ENCODE measurements at regions not wholly inside any gene's neighbourhood (a gene's known extent, or its start where the extent isn't known, plus 50 kb on each side); places are given as distances from the start of the nearest gene placed in this dataset.
"Not testable (repeated sequence)": the region's sequence is repeated elsewhere in the genome, so short reads cannot be mapped to it uniquely, and the experiment has no call there.

DNA sequence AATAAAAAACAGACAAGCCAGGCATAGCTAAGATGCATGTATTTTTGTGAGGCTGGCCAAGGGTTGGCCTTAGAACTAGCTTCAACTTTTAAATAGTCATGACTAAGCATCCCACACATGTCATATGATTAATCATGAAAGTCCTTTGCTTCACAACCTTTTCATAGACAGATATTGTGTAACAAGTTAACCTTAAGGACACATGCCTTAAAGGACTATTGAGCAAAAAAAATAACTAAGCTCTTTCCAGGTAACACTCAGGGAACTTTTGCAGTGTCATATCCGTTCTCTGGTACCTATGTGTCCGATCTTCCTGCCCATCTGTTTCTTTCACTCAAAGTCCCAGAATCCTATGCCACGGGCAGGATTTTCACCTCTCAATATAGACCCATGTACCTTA is 498.4 kb downstream of the STK39 start:
- DNase-seq (ENCODE audit: extremely low spot score, unreplicated experiment) = no peak
- Mint-ChIP-seq H3K4me1 (ENCODE audit: unreplicated experiment) (peaks cover 9% of the 10 kb centered on the region), H3K27ac (no peak overlapping the region), H3K36me3 (no peaks in the 10 kb centered on the region), H3K4me3 (no peak overlapping the region), H3K27me3 (no peaks in the 10 kb centered on the region), H3K9me3 (no peaks in the 10 kb centered on the region)
- TF ChIP-seq, protein P1, sequence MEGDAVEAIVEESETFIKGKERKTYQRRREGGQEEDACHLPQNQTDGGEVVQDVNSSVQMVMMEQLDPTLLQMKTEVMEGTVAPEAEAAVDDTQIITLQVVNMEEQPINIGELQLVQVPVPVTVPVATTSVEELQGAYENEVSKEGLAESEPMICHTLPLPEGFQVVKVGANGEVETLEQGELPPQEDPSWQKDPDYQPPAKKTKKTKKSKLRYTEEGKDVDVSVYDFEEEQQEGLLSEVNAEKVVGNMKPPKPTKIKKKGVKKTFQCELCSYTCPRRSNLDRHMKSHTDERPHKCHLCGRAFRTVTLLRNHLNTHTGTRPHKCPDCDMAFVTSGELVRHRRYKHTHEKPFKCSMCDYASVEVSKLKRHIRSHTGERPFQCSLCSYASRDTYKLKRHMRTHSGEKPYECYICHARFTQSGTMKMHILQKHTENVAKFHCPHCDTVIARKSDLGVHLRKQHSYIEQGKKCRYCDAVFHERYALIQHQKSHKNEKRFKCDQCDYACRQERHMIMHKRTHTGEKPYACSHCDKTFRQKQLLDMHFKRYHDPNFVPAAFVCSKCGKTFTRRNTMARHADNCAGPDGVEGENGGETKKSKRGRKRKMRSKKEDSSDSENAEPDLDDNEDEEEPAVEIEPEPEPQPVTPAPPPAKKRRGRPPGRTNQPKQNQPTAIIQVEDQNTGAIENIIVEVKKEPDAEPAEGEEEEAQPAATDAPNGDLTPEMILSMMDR (conservative IDR thresholded peaks at IDR 0.05) = no peak

DNA sequence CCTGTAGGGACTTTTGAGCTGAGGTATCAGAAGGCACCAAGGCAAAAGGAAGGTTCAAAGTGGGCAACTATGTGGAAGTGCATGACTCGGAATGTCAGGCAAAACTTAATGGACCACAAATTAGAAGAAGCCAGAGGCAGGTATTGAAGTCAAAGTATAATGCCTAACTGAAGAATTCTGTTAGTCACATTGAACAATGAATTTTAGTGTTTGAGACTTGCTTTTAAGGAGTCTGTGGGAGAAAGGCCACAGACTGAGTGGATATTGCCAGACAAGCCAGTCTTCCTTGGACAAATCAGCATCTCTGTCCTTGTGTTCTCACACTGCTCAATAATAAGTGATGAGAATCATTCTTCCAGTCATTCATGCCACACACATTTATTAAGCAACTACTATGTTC is 498.9 kb downstream of the STK39 start:
- TF ChIP-seq, protein P1 (conservative IDR thresholded peaks at IDR 0.05) = no peak
- Mint-ChIP-seq H3K27ac (no peak overlapping the region), H3K36me3 (no peaks in the 10 kb centered on the region), H3K4me3 (no peak overlapping the region), H3K4me1 (ENCODE audit: unreplicated experiment) (peaks cover 9% of the 10 kb centered on the region), H3K27me3 (no peaks in the 10 kb centered on the region), H3K9me3 (no peaks in the 10 kb centered on the region)
- no peak for DNase-seq (ENCODE audit: extremely low spot score, unreplicated experiment)

DNA sequence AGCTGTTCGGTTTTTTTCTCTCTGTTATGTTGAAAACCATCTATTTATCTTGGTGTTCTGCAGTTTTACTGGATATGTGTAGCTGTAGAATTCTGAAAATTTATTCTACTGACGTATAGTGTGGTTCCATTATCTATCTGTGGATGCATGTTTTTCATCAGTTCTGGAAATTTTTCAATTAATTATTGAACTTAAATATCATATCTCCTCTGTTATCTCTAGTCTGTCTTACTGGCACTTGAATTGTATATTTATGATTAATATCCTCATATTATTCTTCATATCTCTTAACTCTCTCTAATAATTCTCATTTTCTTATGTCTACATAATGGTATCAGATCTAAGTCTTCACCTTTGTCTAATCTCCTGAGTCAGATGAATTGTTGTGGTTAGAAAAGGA is 501.7 kb downstream of the STK39 start:
- Mint-ChIP-seq H3K4me3 (no peak overlapping the region), H3K27me3 (no peaks in the 10 kb centered on the region), H3K36me3 (no peaks in the 10 kb centered on the region), H3K4me1 (ENCODE audit: unreplicated experiment) (peaks cover 9% of the 10 kb centered on the region), H3K27ac (no peak overlapping the region), H3K9me3 (no peaks in the 10 kb centered on the region)
- TF ChIP-seq, protein P1 (conservative IDR thresholded peaks at IDR 0.05) = no peak
- DNase-seq (ENCODE audit: extremely low spot score, unreplicated experiment) = no peak

DNA sequence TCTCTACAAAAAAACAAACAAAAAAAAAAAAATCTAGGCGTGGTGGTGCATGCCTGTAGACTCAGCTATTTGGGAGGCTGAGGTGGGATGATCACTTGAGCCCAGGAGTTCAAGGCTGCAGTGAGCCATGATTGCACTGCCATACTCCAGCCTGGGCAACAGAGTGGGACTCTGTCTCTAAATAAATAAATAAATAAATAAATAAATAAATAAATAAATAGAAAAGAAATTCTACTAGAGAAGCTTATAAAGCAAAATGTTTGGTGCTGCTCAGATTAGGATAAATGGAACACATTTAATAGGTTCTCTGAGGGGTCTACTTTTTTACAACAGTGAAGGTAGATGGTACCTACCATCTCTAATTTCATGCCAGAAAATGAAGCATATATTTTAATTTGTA is 507.5 kb downstream of the STK39 start:
- DNase-seq (ENCODE audit: extremely low spot score, unreplicated experiment); H3K27ac Mint-ChIP-seq; H3K4me3 Mint-ChIP-seq; H3K9me3 Mint-ChIP-seq; H3K27me3 Mint-ChIP-seq; H3K4me1 Mint-ChIP-seq (ENCODE audit: unreplicated experiment); H3K36me3 Mint-ChIP-seq: not testable (repeated sequence)

DNA sequence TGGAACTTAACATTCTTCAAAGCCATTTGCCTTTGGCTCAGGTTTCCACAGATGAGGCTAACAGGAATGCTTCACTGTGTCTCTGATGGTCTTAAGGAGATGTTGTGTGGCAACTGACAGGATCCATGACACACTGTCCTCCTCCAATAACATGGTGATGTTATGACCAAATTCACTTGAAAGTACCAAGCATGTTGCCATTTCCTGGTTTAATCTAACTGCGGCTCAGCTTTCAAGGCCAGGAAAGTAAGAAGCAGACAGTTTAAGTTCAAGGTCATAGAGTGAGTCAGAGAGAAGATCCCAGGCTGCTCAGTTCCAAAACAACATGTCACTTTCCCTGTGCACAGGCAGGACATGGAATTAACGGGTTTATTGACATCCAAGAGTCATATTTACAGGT is 513.6 kb downstream of the STK39 start:
- Mint-ChIP-seq H3K27me3 (peaks cover 5% of the 10 kb centered on the region), H3K27ac (no peak overlapping the region), H3K4me3 (no peak overlapping the region), H3K36me3 (no peaks in the 10 kb centered on the region), H3K9me3 (no peaks in the 10 kb centered on the region), H3K4me1 (ENCODE audit: unreplicated experiment) (peaks cover 21% of the 10 kb centered on the region)
- TF ChIP-seq, protein P1 (conservative IDR thresholded peaks at IDR 0.05) = no peak
- no peak for DNase-seq (ENCODE audit: extremely low spot score, unreplicated experiment)

DNA sequence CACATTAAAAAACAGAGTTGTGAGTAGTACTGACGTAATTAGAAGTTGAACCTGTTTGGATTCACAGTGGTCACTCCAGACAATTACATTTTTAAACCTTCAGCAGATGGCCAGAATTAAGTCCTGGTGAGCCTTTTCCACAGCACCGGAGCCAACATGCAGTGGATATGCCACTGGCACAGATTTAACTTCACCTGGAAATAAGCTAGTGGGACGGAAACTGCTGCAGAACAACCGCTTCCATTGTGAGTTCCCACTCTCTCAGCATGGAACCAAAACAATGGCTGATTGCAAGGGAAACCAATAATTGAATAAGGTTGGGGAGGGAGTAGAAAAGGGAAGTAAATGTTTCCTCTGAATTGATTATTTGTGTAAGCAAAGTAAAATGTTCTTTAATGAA is 515.1 kb downstream of the STK39 start:
- no peak overlapping the region for H3K4me3 Mint-ChIP-seq
- H3K27me3 Mint-ChIP-seq = peaks cover 5% of the 10 kb centered on the region
- TF ChIP-seq, protein P1 (conservative IDR thresholded peaks at IDR 0.05) = no peak
- no peak overlapping the region for H3K27ac Mint-ChIP-seq
- no peaks in the 10 kb centered on the region for H3K9me3 Mint-ChIP-seq
- peaks cover 21% of the 10 kb centered on the region for H3K4me1 Mint-ChIP-seq (ENCODE audit: unreplicated experiment)
- no peaks in the 10 kb centered on the region for H3K36me3 Mint-ChIP-seq
- no peak for DNase-seq (ENCODE audit: extremely low spot score, unreplicated experiment)
